ENCODE measurements at regions not wholly inside any gene's neighbourhood (a gene's known extent, or its start where the extent isn't known, plus 50 kb on each side); places are given as distances from the start of the nearest gene placed in this dataset.
"Not testable (repeated sequence)": the region's sequence is repeated elsewhere in the genome, so short reads cannot be mapped to it uniquely, and the experiment has no call there.

DNA sequence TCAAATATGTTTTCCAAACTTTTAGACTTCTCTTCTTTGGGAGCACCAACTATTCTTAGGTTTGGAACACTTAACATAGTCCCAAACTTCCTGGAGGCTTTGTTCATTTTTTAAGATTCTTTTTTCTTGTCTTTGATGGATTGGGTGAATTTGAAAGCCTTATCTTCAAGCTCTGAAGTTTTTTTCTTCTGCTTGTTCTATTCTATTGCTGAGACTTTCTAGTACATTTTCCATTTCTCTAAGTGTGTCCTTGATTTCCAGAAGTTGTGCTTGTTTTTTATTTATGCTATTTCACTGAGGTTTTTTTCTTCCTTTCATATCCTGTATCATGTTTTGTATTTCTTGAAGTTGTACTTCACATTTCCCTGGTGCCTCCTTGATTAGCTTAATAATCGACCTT, 97.5 kb downstream of the PLSCR2 start:
- DNase-seq: no peak
- Mint-ChIP-seq H3K36me3 (ENCODE audit: insufficient read depth, unreplicated experiment) (no peaks in the 10 kb centered on the region), H3K27me3 (ENCODE audit: unreplicated experiment) (no peaks in the 10 kb centered on the region), H3K4me1 (ENCODE audit: low read depth, unreplicated experiment) (no peaks in the 10 kb centered on the region), H3K9me3 (ENCODE audit: low read depth, unreplicated experiment) (peaks cover 3% of the 10 kb centered on the region), H3K4me3 (ENCODE audit: low read depth, unreplicated experiment) (no peak overlapping the region), H3K27ac (ENCODE audit: unreplicated experiment) (no peak overlapping the region)
- BruUV-seq (replicated peaks): no TSS peak
- TF ChIP-seq, protein P1, sequence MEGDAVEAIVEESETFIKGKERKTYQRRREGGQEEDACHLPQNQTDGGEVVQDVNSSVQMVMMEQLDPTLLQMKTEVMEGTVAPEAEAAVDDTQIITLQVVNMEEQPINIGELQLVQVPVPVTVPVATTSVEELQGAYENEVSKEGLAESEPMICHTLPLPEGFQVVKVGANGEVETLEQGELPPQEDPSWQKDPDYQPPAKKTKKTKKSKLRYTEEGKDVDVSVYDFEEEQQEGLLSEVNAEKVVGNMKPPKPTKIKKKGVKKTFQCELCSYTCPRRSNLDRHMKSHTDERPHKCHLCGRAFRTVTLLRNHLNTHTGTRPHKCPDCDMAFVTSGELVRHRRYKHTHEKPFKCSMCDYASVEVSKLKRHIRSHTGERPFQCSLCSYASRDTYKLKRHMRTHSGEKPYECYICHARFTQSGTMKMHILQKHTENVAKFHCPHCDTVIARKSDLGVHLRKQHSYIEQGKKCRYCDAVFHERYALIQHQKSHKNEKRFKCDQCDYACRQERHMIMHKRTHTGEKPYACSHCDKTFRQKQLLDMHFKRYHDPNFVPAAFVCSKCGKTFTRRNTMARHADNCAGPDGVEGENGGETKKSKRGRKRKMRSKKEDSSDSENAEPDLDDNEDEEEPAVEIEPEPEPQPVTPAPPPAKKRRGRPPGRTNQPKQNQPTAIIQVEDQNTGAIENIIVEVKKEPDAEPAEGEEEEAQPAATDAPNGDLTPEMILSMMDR (IDR thresholded peaks at IDR 0.05; ENCODE audit: unreplicated experiment): no peak
- CTCF ChIA-PET: no interaction called here
- intact Hi-C loops (cut with micrococcal nuclease; ENCODE audit: unreplicated experiment): no loop called here

GRCh38 chr3:146368882-146369523, 100.4 kb downstream of the PLSCR2 start:
- Mint-ChIP-seq H3K4me3 (ENCODE audit: low read depth, unreplicated experiment) (no peak overlapping the region), H3K4me1 (ENCODE audit: low read depth, unreplicated experiment) (no peaks in the 10 kb centered on the region), H3K36me3 (ENCODE audit: insufficient read depth, unreplicated experiment) (no peaks in the 10 kb centered on the region), H3K27me3 (ENCODE audit: unreplicated experiment) (no peaks in the 10 kb centered on the region), H3K9me3 (ENCODE audit: low read depth, unreplicated experiment) (peaks cover 3% of the 10 kb centered on the region), H3K27ac (ENCODE audit: unreplicated experiment) (no peak overlapping the region)
- no peak for DNase-seq
- CTCF ChIA-PET: no interaction called here
- no TSS peak for BruUV-seq (replicated peaks)
- TF ChIP-seq, protein P1 (IDR thresholded peaks at IDR 0.05; ENCODE audit: unreplicated experiment): no peak
- intact Hi-C loops (cut with micrococcal nuclease; ENCODE audit: unreplicated experiment): no loop called here

GRCh38 chr3:146359841-146360240, 108.9 kb upstream of the PLSCR4 start:
- Mint-ChIP-seq H3K36me3 (ENCODE audit: insufficient read depth, unreplicated experiment) (no peaks in the 10 kb centered on the region), H3K4me3 (ENCODE audit: low read depth, unreplicated experiment) (no peak overlapping the region), H3K4me1 (ENCODE audit: low read depth, unreplicated experiment) (no peaks in the 10 kb centered on the region), H3K27ac (ENCODE audit: unreplicated experiment) (no peak overlapping the region), H3K27me3 (ENCODE audit: unreplicated experiment) (no peaks in the 10 kb centered on the region), H3K9me3 (ENCODE audit: low read depth, unreplicated experiment) (peaks cover 19% of the 10 kb centered on the region)
- DNase-seq: no peak
- intact Hi-C loops (cut with micrococcal nuclease; ENCODE audit: unreplicated experiment): no loop called here
- no TSS peak for BruUV-seq (replicated peaks)
- TF ChIP-seq, protein P1 (IDR thresholded peaks at IDR 0.05; ENCODE audit: unreplicated experiment): no peak
- CTCF ChIA-PET: no interaction called here

DNA sequence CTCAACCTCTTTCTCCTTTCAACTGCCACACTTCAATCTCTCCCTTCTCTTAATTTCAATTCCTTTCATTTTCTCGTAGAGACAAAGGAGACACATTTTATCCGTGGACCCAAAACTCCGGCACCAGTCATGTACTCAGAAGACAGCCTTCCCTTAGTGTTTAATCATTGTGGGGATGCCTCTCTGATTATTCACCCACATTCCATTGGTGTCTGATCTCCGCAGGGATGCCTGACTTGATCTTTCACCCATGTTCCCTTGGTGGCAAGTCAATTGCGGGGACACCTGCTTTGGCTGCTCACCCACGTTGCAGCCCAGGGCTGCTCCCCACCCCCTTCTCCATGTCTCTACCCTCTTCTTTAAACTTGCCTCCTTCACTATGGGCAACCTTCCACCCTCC, 103.5 kb upstream of the PLSCR4 start:
- peaks cover 19% of the 10 kb centered on the region for H3K9me3 Mint-ChIP-seq (ENCODE audit: low read depth, unreplicated experiment)
- H3K27ac Mint-ChIP-seq (ENCODE audit: unreplicated experiment); DNase-seq; H3K4me1 Mint-ChIP-seq (ENCODE audit: low read depth, unreplicated experiment); BruUV-seq (replicated peaks); H3K4me3 Mint-ChIP-seq (ENCODE audit: low read depth, unreplicated experiment); CTCF ChIA-PET; H3K36me3 Mint-ChIP-seq (ENCODE audit: insufficient read depth, unreplicated experiment); intact Hi-C loops (cut with micrococcal nuclease; ENCODE audit: unreplicated experiment); H3K27me3 Mint-ChIP-seq (ENCODE audit: unreplicated experiment): not testable (repeated sequence)

DNA sequence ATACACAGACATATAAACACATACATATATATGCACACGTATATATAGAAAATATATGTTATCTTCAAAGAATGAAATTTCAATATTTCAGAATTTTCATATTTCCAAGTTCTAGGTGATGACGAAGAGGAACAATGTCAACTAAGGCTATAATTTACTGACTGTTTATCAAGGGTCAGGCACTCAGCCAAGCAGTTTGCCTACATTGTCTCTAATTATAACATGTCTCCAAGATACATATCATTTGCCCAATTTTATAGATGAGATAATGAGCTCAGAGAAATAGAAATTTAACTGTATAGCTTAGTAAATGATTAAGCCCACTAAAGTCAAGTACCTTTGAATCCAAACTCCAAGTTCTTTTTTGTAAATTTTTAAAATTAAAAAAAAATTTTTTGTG, 99.9 kb upstream of the PLSCR4 start:
- Mint-ChIP-seq H3K4me3 (ENCODE audit: low read depth, unreplicated experiment) (no peak overlapping the region), H3K9me3 (ENCODE audit: low read depth, unreplicated experiment) (peaks cover 16% of the 10 kb centered on the region), H3K27ac (ENCODE audit: unreplicated experiment) (no peak overlapping the region), H3K4me1 (ENCODE audit: low read depth, unreplicated experiment) (no peaks in the 10 kb centered on the region), H3K36me3 (ENCODE audit: insufficient read depth, unreplicated experiment) (no peaks in the 10 kb centered on the region), H3K27me3 (ENCODE audit: unreplicated experiment) (no peaks in the 10 kb centered on the region)
- TF ChIP-seq, protein P1 (IDR thresholded peaks at IDR 0.05; ENCODE audit: unreplicated experiment): no peak
- CTCF ChIA-PET: no interaction called here
- BruUV-seq (replicated peaks): no TSS peak
- intact Hi-C loops (cut with micrococcal nuclease; ENCODE audit: unreplicated experiment): no loop called here
- no peak for DNase-seq

Measured in Calu3 (cell line).